Ovary (tissue), 7 donors: ENCODE measurements at regions not wholly inside any gene's neighbourhood (a gene's known extent, or its start where the extent isn't known, plus 50 kb on each side); places are given as distances from the start of the nearest gene placed in this dataset.

Experiments
- DNase-seq, 5 donors: peaks; one replicate each; pipeline ENCODE4 v3.0.0-alpha.2; 2019 to 2020
- H3K27ac ChIP-seq, 2 donors: fragments of 200-600 bp; one replicate each; pipeline versions ENCODE4 v1.5.1 to v1.8.0; 2019 to 2022
- H3K27me3 ChIP-seq: fragments of 200-600 bp; one replicate; pipeline ENCODE4 v1.8.0; 2022
- H3K36me3 ChIP-seq: fragments of 200-600 bp; sonication (generic); one replicate; pipeline ENCODE4 v1.5.1; 2019
- H3K4me1 ChIP-seq: one replicate; pipeline ENCODE4 v1.8.1; 2013; ENCODE audit warnings: mild to moderate bottlenecking, moderate library complexity; ENCODE audit not compliant: insufficient read depth
- H3K4me3 ChIP-seq: fragments of 200-600 bp; sonication (generic); one replicate; pipeline ENCODE4 v1.5.1; 2017
- H3K9me3 ChIP-seq, 2 donors: fragments of 200-600 bp in 1 of 2; sonication (generic) in 1 of 2; one replicate each; pipeline versions ENCODE4 v1.5.1 to v1.8.1; 2013 to 2019; ENCODE audit warnings: mild to moderate bottlenecking in 1 of 2, moderate library complexity in 1 of 2
- EP300 ChIP-seq: sonication (generic); formaldehyde crosslinking; IDR thresholded peaks from one replicate; pipeline ENCODE4 v1.6.1; 2017; ENCODE audit warnings: antibody characterized with exemption
- POLR2A ChIP-seq: fragments of 450-650 bp; IDR thresholded peaks from one replicate; pipeline ENCODE4 v1.6.1; 2017; ENCODE audit warnings: antibody characterized with exemption, mild to moderate bottlenecking, moderate library complexity
- WGBS, 3 donors: extraction: QIAGEN DNeasy Blood & Tissue Kit in 1 of 3; methylation state at CpG; one replicate each; pipeline versions ENCODE4 v1.1.5 to v1.1.7; 2013 to 2017; 5-methylcytosine and 5-hydroxymethylcytosine counted together
- intact Hi-C, 4 donors: fragments of 100-400 bp; cut with DNase I; formaldehyde crosslinking; loops; one replicate each; pipeline versions ENCODE4 v1.11.0 to v1.15.1; 2022 to 2023
- TF ChIP-seq, protein P1 (sequence below), 3 donors: fragments of 450-650 bp in 2 of 3; fragments of 200-600 bp in 1 of 3; IDR thresholded peaks; one replicate each; pipeline versions ENCODE4 v1.5.1 to v1.8.0; 2016 to 2022; ENCODE audit warnings: antibody characterized with exemption in 3 of 3, mild to moderate bottlenecking in 1 of 3
- donor health status: DM: no; HTN: no; CAD: no; lungs with moderate emphysema.
- donor health status: DM: no; HTN: no; CAD: no.
- donor health status: Bipolar disorder and iron deficiency.
- donor health status: DM: no; HTN: no; CAD: no.
- donor health status: DM: yes; HTN: yes; CAD: no.

DNA sequence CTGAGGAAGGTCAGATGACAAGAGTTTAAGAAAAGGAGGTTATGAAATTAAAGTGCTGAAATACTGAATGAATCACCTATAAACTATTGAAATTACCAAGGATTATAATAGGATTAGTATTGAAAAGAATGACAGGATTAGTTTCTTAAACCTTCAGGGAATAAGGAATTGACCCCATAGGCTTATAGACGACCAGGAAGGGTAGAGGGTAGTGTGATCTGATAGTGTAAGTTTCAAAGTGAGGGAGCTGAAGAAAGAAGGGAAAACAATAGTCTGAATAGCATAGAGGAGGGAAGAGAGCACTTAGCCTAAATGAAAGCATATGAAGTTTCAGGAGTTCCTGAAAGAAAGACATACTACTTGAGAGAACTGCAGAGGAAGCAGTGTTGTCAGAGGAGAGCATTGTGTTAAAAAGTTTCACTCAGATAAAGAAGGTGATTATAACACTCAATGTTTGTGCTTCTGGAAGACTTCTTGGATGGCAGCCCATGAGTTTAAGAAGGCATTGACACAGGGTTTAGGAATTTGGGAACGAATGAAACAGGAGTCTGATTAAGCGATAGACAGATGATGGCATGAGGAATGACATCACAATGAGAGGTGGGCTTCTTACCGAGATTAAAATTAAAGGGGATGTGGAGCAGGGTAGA is 557.9 kb upstream of the GRAMD2B start:
- H3K9me3 ChIP-seq, result no peaks in the 10 kb centered on the region
- H3K36me3 ChIP-seq, result no peaks in the 10 kb centered on the region
- 41 to 64% (median 44%) methylated on average over 4 of the region's 4 CpGs for WGBS, 3 donors
- no peak overlapping the region for H3K27ac ChIP-seq
- intact Hi-C loops, result no loop called here
- H3K4me1 ChIP-seq, result no peaks in the 10 kb centered on the region
- DNase-seq, result no peak
- no peak overlapping the region for H3K4me3 ChIP-seq
- no peaks in the 10 kb centered on the region for H3K27me3 ChIP-seq
- no peak for TF ChIP-seq EP300

DNA sequence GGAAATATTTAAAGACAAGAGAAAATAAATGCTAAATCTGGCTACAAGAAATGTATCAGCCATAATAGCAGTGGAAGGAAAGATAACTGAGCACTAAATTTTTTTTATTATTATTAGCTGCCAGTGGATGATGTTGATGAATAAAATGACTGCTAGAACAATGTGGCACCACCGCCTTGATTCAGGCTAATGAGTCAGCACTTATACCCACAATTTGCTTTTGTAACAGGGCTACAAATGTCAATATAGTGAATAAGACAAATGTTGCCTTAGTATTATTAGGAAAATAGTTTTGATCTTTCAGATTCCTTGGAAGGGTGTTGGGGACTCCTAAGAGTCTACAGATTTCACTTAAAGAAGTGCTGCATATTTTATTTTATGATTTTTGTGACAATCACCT is 555.2 kb upstream of the GRAMD2B start:
- Histone ChIP-seq H3K36me3 (no peaks in the 10 kb centered on the region), H3K9me3 (no peaks in the 10 kb centered on the region), H3K4me3 (no peak overlapping the region), H3K4me1 (no peaks in the 10 kb centered on the region), H3K27me3 (no peaks in the 10 kb centered on the region), H3K27ac (no peak overlapping the region)
- TF ChIP-seq, protein P1, sequence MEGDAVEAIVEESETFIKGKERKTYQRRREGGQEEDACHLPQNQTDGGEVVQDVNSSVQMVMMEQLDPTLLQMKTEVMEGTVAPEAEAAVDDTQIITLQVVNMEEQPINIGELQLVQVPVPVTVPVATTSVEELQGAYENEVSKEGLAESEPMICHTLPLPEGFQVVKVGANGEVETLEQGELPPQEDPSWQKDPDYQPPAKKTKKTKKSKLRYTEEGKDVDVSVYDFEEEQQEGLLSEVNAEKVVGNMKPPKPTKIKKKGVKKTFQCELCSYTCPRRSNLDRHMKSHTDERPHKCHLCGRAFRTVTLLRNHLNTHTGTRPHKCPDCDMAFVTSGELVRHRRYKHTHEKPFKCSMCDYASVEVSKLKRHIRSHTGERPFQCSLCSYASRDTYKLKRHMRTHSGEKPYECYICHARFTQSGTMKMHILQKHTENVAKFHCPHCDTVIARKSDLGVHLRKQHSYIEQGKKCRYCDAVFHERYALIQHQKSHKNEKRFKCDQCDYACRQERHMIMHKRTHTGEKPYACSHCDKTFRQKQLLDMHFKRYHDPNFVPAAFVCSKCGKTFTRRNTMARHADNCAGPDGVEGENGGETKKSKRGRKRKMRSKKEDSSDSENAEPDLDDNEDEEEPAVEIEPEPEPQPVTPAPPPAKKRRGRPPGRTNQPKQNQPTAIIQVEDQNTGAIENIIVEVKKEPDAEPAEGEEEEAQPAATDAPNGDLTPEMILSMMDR (IDR thresholded peaks at IDR 0.05), result no peak
- TF ChIP-seq POLR2A, result no peak
- no peak for TF ChIP-seq EP300
- WGBS, 3 donors, result 88 to 92% (median 90%) methylated on average over 1 of the region's 1 CpG
- no peak for DNase-seq
- intact Hi-C loops, result no loop called here

DNA sequence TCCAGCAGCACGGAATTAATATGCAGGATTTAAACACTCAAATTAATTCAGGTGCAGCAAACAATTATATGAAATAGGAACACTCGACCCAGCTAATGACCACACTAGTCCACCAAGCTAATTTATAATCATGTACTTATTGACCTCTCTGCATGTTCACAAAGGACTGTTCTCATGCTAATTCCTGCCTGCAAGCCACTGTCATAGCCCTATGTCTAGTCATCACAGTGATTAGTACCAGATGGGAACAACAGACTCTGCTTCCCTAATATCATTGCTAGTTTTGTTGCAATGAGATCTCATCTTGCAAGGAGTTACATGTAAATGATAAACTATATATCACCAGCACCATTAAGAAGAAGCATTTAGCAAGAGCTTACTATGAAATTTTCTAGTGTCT is 553.0 kb upstream of the GRAMD2B start:
- Histone ChIP-seq H3K4me1 (no peaks in the 10 kb centered on the region), H3K9me3 (no peaks in the 10 kb centered on the region), H3K27ac (no peak overlapping the region), H3K27me3 (no peaks in the 10 kb centered on the region), H3K4me3 (no peak overlapping the region), H3K36me3 (no peaks in the 10 kb centered on the region)
- 44 to 54% (median 53%) methylated on average over 2 of the region's 2 CpGs for WGBS, 3 donors
- no peak for DNase-seq
- TF ChIP-seq EP300, result no peak
- TF ChIP-seq, protein P1 (IDR thresholded peaks at IDR 0.05), result no peak
- TF ChIP-seq POLR2A, result no peak
- intact Hi-C loops, result no loop called here

DNA sequence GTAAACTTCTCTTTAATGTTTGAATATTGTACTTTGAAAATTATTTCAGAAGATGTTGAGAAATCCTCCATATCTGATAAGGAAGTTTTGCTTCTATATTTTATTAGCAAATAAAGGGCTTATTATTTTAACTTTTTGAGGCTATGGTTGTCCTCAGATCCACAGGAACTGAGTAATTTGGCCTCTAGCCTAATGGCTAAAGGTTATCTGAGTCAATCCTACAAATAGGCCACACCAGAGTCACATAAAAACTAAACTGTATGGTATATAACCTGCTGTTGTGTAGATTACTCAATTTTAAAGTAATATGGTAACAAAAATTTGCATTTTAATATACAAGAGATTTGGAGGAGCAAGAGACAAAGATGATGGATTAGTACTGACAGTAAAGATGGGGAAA is 549.2 kb upstream of the GRAMD2B start:
- intact Hi-C loops, result no loop called here
- no peak for DNase-seq
- Histone ChIP-seq H3K9me3 (no peaks in the 10 kb centered on the region), H3K4me3 (no peak overlapping the region), H3K27ac (no peak overlapping the region), H3K36me3 (no peaks in the 10 kb centered on the region), H3K4me1 (no peaks in the 10 kb centered on the region), H3K27me3 (no peaks in the 10 kb centered on the region)
- TF ChIP-seq EP300, result no peak
- no peak for TF ChIP-seq POLR2A
- TF ChIP-seq, protein P1 (IDR thresholded peaks at IDR 0.05), result no peak

DNA sequence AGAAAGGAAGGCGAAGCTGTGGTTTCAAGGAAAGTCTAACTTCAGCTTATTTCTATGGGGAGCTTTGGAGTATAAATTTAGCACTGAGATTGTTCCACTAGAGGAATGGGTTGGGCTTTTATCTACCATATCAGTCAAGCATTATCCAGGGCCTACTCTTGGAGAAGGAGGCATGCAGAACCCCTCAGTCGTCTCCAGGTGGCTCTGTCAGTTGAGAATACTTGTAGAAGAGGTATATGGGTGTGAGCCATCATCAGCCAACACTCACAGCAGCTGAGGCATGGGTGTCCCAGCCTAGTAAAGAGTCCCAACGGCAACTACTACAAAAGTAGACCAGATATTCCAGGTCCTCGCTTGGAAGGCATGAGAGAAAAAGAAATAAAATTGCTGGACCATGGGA is 548.5 kb upstream of the GRAMD2B start:
- Histone ChIP-seq H3K4me1 (no peaks in the 10 kb centered on the region), H3K36me3 (no peaks in the 10 kb centered on the region), H3K27ac (no peak overlapping the region), H3K9me3 (no peaks in the 10 kb centered on the region), H3K4me3 (no peak overlapping the region), H3K27me3 (no peaks in the 10 kb centered on the region)
- intact Hi-C loops, result no loop called here
- no peak for DNase-seq
- 84 to 90% (median 89%) methylated on average over 4 of the region's 4 CpGs for WGBS, 3 donors
- TF ChIP-seq, protein P1 (IDR thresholded peaks at IDR 0.05), result no peak
- TF ChIP-seq EP300 (no peak), POLR2A (no peak)
